Adrenal gland (tissue), 5 donors: ENCODE measurements at regions not wholly inside any gene's neighbourhood (a gene's known extent, or its start where the extent isn't known, plus 50 kb on each side); places are given as distances from the start of the nearest gene placed in this dataset.

Experiments used
- POLR2A ChIP-seq, 2 donors: fragments of 450-650 bp; IDR thresholded peaks; one replicate each; pipeline ENCODE4 v1.6.1; 2017; ENCODE audit warnings: antibody characterized with exemption in 2 of 2, mild to moderate bottlenecking in 2 of 2, moderate library complexity in 1 of 2
- TF ChIP-seq, protein P1 (sequence below), 6 experiments: fragments of 450-650 bp in 4 of 6; fragments of 200-600 bp in 2 of 6; sonication (generic) in 1 of 6; IDR thresholded peaks; 1 replicate in 5 of 6; 2 replicates in 1 of 6; pipeline versions ENCODE4 v1.5.1 to v1.8.0; 2016 to 2021; ENCODE audit warnings: antibody characterized with exemption in 6 of 6, mild to moderate bottlenecking in 2 of 6, moderate library complexity in 1 of 6
- donor health status: DM: no; HTN: no; CAD: no.

- TF ChIP-seq, protein P1, sequence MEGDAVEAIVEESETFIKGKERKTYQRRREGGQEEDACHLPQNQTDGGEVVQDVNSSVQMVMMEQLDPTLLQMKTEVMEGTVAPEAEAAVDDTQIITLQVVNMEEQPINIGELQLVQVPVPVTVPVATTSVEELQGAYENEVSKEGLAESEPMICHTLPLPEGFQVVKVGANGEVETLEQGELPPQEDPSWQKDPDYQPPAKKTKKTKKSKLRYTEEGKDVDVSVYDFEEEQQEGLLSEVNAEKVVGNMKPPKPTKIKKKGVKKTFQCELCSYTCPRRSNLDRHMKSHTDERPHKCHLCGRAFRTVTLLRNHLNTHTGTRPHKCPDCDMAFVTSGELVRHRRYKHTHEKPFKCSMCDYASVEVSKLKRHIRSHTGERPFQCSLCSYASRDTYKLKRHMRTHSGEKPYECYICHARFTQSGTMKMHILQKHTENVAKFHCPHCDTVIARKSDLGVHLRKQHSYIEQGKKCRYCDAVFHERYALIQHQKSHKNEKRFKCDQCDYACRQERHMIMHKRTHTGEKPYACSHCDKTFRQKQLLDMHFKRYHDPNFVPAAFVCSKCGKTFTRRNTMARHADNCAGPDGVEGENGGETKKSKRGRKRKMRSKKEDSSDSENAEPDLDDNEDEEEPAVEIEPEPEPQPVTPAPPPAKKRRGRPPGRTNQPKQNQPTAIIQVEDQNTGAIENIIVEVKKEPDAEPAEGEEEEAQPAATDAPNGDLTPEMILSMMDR (IDR thresholded peaks at IDR 0.05) = no peak
- no peak for TF ChIP-seq POLR2A (IDR thresholded peaks at IDR 0.05)
These were observed 102.4 kb downstream of the TMCO5A start for GRCh38 chr15:38036790-38037338.
